Activated T-helper 17 cell treated with anti-CD3 and anti-CD28 coated beads, Interleukin-2, amount 50 U/mL, for 72 hours (primary cell): ENCODE measurements at regions not wholly inside any gene's neighbourhood (a gene's known extent, or its start where the extent isn't known, plus 50 kb on each side); places are given as distances from the start of the nearest gene placed in this dataset.

Source experiments
- ATAC-seq: fragments of 150-1000 bp; cut with Tn5 transposase; replicated peaks from 2 replicates; pipeline ENCODE4 v1.10.0; 2021; ENCODE audit warnings: mild to moderate bottlenecking, moderate library complexity
- H3K27ac Mint-ChIP-seq: one replicate; pipeline ENCODE4 v1.8.0; 2022; ENCODE audit warnings: mixed read lengths
- H3K27me3 Mint-ChIP-seq: one replicate; pipeline ENCODE4 v1.8.0; 2022; ENCODE audit warnings: mixed read lengths
- H3K36me3 Mint-ChIP-seq: one replicate; pipeline ENCODE4 v1.8.0; 2022; ENCODE audit warnings: low read depth, mild to moderate bottlenecking, mixed read lengths
- H3K4me1 Mint-ChIP-seq: one replicate; pipeline ENCODE4 v1.8.0; 2022; ENCODE audit warnings: mixed read lengths
- H3K4me3 Mint-ChIP-seq: one replicate; pipeline ENCODE4 v1.8.0; 2022; ENCODE audit warnings: mild to moderate bottlenecking, mixed read lengths
- H3K9me3 Mint-ChIP-seq: one replicate; pipeline ENCODE4 v1.8.0; 2022; ENCODE audit warnings: mixed read lengths

DNA sequence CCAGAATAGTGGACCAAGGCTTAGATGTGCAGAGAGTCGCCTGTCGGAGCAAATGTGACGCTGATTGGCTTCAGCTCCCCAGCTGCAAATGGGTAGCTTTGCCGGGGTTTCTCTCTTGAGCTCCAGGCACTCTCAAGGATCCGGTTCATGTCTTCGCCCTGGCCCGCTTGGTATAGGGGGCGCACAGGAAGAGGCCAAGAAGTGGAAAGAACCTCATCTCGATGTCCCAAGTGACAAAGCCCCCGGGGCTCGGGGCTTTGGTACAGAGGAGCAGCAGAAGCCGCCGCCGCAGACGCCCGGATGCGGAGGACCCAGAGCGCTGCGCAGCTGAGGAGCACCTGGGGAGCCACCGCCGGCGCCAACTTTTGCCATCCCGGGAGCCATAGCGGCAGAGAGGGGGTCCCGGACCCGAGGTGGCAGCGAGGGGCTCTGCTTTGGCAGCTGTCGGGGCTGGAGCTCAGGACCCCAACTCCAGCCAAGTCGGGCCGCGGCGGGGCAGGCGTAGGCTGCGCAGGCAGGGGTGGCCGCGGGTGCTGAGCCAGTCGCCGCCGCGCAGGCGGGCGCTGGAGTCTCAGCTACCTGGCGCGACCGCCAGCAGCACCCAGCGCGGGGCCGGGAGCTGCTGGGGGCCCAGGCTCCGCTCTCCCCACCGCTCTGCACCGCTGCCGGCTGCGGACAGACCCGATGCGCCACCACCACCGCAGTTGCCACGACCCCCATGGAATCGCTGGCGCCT, 466.6 kb downstream of the XPNPEP1 start:
- H3K27me3 Mint-ChIP-seq: peaks cover 15% of the 10 kb centered on the region
- no peaks in the 10 kb centered on the region for H3K36me3 Mint-ChIP-seq
- no peak for ATAC-seq
- no peak overlapping the region for H3K27ac Mint-ChIP-seq
- H3K4me3 Mint-ChIP-seq: no peak overlapping the region
- no peaks in the 10 kb centered on the region for H3K4me1 Mint-ChIP-seq
- peaks cover 5% of the 10 kb centered on the region for H3K9me3 Mint-ChIP-seq

GRCh38 chr10:109454691-109455090, 468.6 kb downstream of the XPNPEP1 start:
- Mint-ChIP-seq H3K27me3 (peaks cover 15% of the 10 kb centered on the region), H3K36me3 (no peaks in the 10 kb centered on the region), H3K27ac (no peak overlapping the region), H3K4me1 (no peaks in the 10 kb centered on the region), H3K4me3 (no peak overlapping the region), H3K9me3 (no peaks in the 10 kb centered on the region)
- ATAC-seq: no peak

DNA sequence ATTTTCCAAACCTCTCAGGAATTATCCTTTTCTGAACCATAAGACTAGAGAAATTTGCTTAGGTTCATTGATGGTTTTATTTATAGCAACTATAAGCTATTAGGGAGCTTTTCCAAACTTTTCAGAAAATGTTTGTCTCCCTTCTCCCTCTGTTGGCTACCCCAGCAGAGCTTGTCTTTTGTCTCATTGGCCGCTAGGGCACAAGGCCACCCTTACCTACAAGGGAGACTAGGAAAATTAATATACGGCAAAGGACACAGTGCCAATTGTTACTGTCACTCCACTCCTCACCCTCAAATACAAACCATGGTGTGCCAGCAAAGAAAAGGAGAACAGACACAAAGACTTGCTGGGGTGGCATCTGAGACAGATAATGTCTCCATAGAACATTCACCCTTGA, 471.4 kb downstream of the XPNPEP1 start:
- Mint-ChIP-seq H3K9me3 (no peaks in the 10 kb centered on the region), H3K4me3 (no peak overlapping the region), H3K4me1 (no peaks in the 10 kb centered on the region), H3K36me3 (no peaks in the 10 kb centered on the region), H3K27me3 (peaks cover 10% of the 10 kb centered on the region), H3K27ac (no peak overlapping the region)
- ATAC-seq: no peak

DNA sequence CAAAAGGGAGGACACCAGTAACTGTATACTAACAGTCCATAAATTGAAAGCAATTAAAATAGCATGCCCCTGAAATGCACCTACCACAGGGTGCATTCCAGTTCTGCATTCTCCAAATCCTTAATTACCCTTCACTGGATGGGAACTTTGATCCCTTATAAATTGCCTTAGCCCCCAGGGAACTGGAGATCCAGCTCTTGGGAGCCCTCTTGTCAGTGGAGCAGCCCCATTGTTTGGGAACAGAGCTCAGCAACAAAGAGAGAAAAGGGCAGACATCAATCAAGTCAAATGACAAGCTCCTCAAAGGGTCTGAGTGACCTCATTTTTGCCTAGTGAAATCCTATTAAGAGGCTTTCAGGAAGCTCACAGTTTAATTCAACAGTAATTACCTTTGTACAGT, 472.6 kb downstream of the XPNPEP1 start:
- Mint-ChIP-seq H3K9me3 (peaks cover 3% of the 10 kb centered on the region), H3K36me3 (no peaks in the 10 kb centered on the region), H3K4me3 (no peak overlapping the region), H3K4me1 (no peaks in the 10 kb centered on the region), H3K27me3 (peaks cover 2% of the 10 kb centered on the region), H3K27ac (no peak overlapping the region)
- no peak for ATAC-seq

DNA sequence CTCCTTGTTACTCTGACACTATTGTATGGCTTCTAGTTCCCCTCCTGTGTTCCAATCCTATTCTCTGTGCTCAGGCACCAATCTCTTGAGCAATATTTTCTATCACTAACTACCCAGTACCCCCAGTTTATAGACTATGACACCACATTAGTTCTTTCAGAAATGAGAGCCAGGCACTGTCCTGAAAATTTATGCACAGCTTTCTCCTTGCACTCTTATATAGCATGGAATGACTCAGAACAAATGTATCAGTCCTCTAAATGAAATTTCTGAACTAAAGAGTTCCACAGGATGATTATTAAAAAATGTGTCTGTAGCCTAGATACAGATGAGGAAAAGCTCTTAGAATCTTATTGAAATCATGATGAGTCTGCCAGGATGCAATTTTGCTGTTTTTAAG, 489.9 kb downstream of the XPNPEP1 start:
- Mint-ChIP-seq H3K27ac (no peak overlapping the region), H3K27me3 (no peaks in the 10 kb centered on the region), H3K4me1 (no peaks in the 10 kb centered on the region), H3K4me3 (no peak overlapping the region), H3K36me3 (no peaks in the 10 kb centered on the region), H3K9me3 (no peaks in the 10 kb centered on the region)
- no peak for ATAC-seq

DNA sequence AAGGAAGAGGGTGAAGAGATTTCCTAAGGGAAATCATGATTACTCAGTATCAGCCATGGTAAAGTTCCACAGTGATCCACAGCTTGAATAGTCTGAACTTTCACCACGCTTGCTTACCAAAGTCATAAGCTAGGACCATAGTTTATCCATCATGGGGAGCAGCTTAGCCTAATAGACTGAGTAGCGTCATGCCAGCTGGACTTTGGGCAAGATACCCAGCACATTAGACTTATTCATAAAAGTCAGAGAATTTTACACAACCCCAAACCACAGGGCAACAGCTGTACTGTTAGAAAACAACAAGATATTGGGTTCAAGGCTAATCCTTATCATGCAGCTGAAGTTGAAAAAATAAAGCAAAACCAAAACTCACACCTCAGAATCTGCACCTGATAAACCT, 491.0 kb downstream of the XPNPEP1 start:
- H3K36me3 Mint-ChIP-seq: no peaks in the 10 kb centered on the region
- no peak for ATAC-seq
- H3K9me3 Mint-ChIP-seq: no peaks in the 10 kb centered on the region
- H3K4me3 Mint-ChIP-seq: no peak overlapping the region
- no peaks in the 10 kb centered on the region for H3K27me3 Mint-ChIP-seq
- H3K4me1 Mint-ChIP-seq: no peaks in the 10 kb centered on the region
- no peak overlapping the region for H3K27ac Mint-ChIP-seq

GRCh38 chr10:109430799-109431198, 492.5 kb downstream of the XPNPEP1 start:
- Mint-ChIP-seq H3K9me3 (no peaks in the 10 kb centered on the region), H3K36me3 (no peaks in the 10 kb centered on the region), H3K4me1 (no peaks in the 10 kb centered on the region), H3K4me3 (no peak overlapping the region), H3K27me3 (no peaks in the 10 kb centered on the region), H3K27ac (no peak overlapping the region)
- ATAC-seq: no peak

- no peaks in the 10 kb centered on the region for H3K9me3 Mint-ChIP-seq
- no peak overlapping the region for H3K4me3 Mint-ChIP-seq
- no peak overlapping the region for H3K27ac Mint-ChIP-seq
- no peaks in the 10 kb centered on the region for H3K36me3 Mint-ChIP-seq
- no peaks in the 10 kb centered on the region for H3K4me1 Mint-ChIP-seq
- H3K27me3 Mint-ChIP-seq: no peaks in the 10 kb centered on the region
- ATAC-seq: no peak
Measured at GRCh38 chr10:109430043-109430760, 493.1 kb downstream of the XPNPEP1 start.

DNA sequence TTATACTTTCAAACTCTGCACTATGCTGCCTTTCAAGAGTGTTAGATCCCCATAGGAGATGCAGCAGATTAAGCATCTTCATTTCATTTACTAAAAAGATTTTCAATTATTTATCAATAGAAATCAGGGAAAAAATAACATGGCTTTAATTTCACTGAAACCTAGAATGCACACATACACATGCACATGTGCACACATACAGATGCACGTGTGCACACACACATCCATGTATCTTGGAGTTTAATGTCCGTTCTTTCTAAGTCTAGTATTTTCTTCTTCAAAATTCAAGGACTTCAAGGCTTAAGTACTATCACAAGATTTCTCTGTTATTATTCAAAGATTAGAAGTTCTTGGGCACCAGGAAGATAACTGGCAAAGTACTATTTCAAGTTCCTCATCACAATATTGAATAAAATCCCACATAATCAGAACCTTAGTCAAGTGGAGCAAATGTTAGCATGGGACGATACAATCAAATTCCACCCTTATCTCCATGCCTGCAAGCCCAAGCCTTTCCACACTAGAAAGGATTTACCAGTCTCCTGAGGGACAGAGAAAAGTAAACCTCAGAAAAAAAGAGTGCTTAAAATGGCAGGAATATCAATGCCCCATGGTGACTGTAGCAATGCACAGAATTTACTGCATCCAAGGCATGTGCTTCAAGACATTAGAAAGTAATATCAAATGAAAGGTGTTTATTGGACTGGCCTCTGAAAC, 494.4 kb downstream of the XPNPEP1 start:
- Mint-ChIP-seq H3K27ac (no peak overlapping the region), H3K36me3 (no peaks in the 10 kb centered on the region), H3K4me3 (no peak overlapping the region), H3K27me3 (no peaks in the 10 kb centered on the region), H3K4me1 (no peaks in the 10 kb centered on the region), H3K9me3 (no peaks in the 10 kb centered on the region)
- ATAC-seq: no peak

DNA sequence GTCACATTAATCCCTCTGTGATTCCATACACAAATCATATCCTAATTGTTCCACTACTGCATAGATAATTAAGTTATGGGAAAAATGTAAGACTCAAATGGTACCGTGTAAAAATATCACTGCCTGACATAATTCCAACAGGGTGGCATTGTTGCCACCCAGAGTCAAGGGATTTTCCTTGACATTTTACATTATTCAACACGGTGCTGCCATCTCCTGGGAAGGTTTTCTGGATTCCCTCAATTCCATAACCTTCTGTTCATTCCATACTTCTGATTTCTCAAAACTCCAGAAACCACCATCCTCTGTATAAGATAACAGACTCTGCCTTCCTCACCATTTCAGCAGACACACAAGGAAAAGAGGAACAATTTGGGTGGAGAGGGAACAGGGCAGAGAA, 495.9 kb downstream of the XPNPEP1 start:
- Mint-ChIP-seq H3K4me1 (no peaks in the 10 kb centered on the region), H3K36me3 (no peaks in the 10 kb centered on the region), H3K9me3 (no peaks in the 10 kb centered on the region), H3K27me3 (no peaks in the 10 kb centered on the region), H3K27ac (no peak overlapping the region), H3K4me3 (no peak overlapping the region)
- no peak for ATAC-seq

DNA sequence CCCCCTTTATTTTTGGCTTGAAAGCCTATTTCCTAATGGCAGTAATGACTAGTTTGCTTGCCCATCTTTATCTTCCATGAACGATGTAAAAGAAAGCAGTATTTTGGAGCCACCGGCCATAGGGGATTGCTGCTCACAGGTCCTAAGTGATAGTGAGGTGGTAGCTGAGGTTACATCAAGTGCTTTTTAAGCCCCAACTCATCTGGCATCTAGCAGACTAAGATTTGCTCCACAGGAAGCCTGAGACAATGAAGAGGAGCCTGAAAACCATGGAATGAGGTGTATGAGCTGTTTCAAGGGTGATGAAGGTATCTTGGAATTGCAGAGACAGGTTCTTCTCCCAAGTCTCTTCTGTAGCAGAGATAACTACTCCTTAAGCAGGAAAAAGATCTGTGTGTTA, 496.3 kb downstream of the XPNPEP1 start:
- no peaks in the 10 kb centered on the region for H3K36me3 Mint-ChIP-seq
- no peaks in the 10 kb centered on the region for H3K9me3 Mint-ChIP-seq

GRCh38 chr10:109418795-109419194, 504.5 kb downstream of the XPNPEP1 start:
- Mint-ChIP-seq H3K4me1 (no peaks in the 10 kb centered on the region), H3K36me3 (no peaks in the 10 kb centered on the region), H3K27me3 (no peaks in the 10 kb centered on the region), H3K9me3 (no peaks in the 10 kb centered on the region), H3K4me3 (no peak overlapping the region), H3K27ac (no peak overlapping the region)
- ATAC-seq: no peak

More for the DNA sequence above, 496.3 kb downstream of the XPNPEP1 start:
- Mint-ChIP-seq H3K27ac (no peak overlapping the region), H3K4me3 (no peak overlapping the region), H3K4me1 (no peaks in the 10 kb centered on the region), H3K27me3 (no peaks in the 10 kb centered on the region)
- no peak for ATAC-seq

GRCh38 chr10:109417803-109418202, 505.5 kb downstream of the XPNPEP1 start:
- no peak overlapping the region for H3K4me3 Mint-ChIP-seq
- H3K27me3 Mint-ChIP-seq: no peaks in the 10 kb centered on the region
- H3K36me3 Mint-ChIP-seq: no peaks in the 10 kb centered on the region
- no peak overlapping the region for H3K27ac Mint-ChIP-seq
- ATAC-seq: no peak
- H3K9me3 Mint-ChIP-seq: no peaks in the 10 kb centered on the region
- no peaks in the 10 kb centered on the region for H3K4me1 Mint-ChIP-seq

DNA sequence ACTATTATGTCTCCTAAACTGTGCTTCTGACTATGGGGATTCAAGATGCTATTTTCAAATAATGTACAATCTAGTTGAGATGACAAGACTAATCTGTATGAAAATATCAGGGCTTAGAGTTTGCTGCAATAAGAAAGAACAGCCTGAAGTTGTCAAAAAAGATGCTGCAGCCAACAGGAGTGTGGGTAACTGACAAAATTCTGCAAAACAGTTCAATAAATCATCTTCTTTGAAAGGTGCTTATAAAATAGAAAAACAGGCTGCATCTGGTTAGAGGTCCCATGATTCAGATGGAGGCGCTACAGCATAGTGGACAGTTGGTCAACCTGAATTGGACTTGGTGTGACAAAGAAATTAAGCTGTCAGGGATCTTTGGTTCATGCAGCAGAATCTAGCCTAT, 511.0 kb downstream of the XPNPEP1 start:
- Mint-ChIP-seq H3K9me3 (no peaks in the 10 kb centered on the region), H3K36me3 (no peaks in the 10 kb centered on the region), H3K27ac (no peak overlapping the region), H3K4me1 (no peaks in the 10 kb centered on the region), H3K4me3 (no peak overlapping the region), H3K27me3 (no peaks in the 10 kb centered on the region)
- ATAC-seq: no peak

DNA sequence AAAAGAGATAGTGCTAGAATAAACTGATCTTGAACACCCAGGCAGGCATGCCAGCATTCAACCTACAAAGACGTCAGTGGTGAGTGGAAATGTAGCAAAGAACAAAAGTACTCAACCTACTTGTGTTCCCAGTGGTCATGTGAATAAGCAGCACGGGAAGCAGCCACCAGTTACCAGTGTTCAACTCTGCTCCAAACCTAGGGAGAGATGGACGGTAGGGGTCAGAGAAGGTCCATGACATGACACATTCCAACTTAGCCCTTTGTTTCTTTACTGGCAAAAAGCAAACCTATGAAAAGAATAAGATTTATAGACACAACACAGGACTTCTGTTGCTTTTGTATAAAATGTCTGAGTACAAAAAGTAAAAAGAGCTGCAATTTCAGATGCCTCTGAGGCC, 511.4 kb downstream of the XPNPEP1 start:
- no peaks in the 10 kb centered on the region for H3K36me3 Mint-ChIP-seq
- H3K27ac Mint-ChIP-seq: no peak overlapping the region
- H3K4me1 Mint-ChIP-seq: no peaks in the 10 kb centered on the region
- no peaks in the 10 kb centered on the region for H3K9me3 Mint-ChIP-seq
- no peak overlapping the region for H3K4me3 Mint-ChIP-seq
- ATAC-seq: no peak
- no peaks in the 10 kb centered on the region for H3K27me3 Mint-ChIP-seq
